Activated CD4-positive, alpha-beta memory T cell treated with anti-CD3 and anti-CD28 coated beads, Interleukin-2, amount 10 ng/mL, durations not matched to agents 7 days and 5 days (primary cell): ENCODE measurements at regions not wholly inside any gene's neighbourhood (a gene's known extent, or its start where the extent isn't known, plus 50 kb on each side); places are given as distances from the start of the nearest gene placed in this dataset.
"Not testable (repeated sequence)": the region's sequence is repeated elsewhere in the genome, so short reads cannot be mapped to it uniquely, and the experiment has no call there.

ENCODE experiments used
- CTCF ChIA-PET: fragments of 350-600 bp; sonication (Branson Sonifier 250); formaldehyde crosslinking; loops from one replicate; lab custom pipeline; 2021; ENCODE audit warnings: antibody characterized with exemption, inconsistent platforms; lab: Charles Lee
- POLR2A ChIA-PET: fragments of 350-600 bp; sonication (Branson Sonifier 250); formaldehyde crosslinking; loops from one replicate; lab custom pipeline; 2021; ENCODE audit warnings: antibody characterized with exemption; lab: Charles Lee
- DNase-seq: peaks from one replicate; pipeline ENCODE4 v3.0.0-alpha.2; 2020
- H3K27ac Mint-ChIP-seq: one replicate; pipeline ENCODE4 v1.8.0; 2021; ENCODE audit warnings: mild to moderate bottlenecking, mixed read lengths
- H3K27me3 Mint-ChIP-seq: one replicate; pipeline ENCODE4 v1.8.0; 2021; ENCODE audit warnings: mixed read lengths
- H3K36me3 Mint-ChIP-seq: one replicate; pipeline ENCODE4 v1.8.0; 2021; ENCODE audit warnings: low read depth, mixed read lengths
- H3K4me1 Mint-ChIP-seq: one replicate; pipeline ENCODE4 v1.8.0; 2021; ENCODE audit warnings: mixed read lengths
- H3K4me3 Mint-ChIP-seq: one replicate; pipeline ENCODE4 v1.8.0; 2021; ENCODE audit warnings: mild to moderate bottlenecking, mixed read lengths
- H3K9me3 Mint-ChIP-seq: one replicate; pipeline ENCODE4 v1.8.0; 2021; ENCODE audit warnings: mixed read lengths

- Mint-ChIP-seq H3K4me1 (no peaks in the 10 kb centered on the region), H3K4me3 (no peak overlapping the region), H3K9me3 (no peaks in the 10 kb centered on the region), H3K27ac (no peak overlapping the region), H3K36me3 (no peaks in the 10 kb centered on the region), H3K27me3 (peaks cover 13% of the 10 kb centered on the region)
- no peak for DNase-seq
- ChIA-PET POLR2A (no interaction called here), CTCF (no interaction called here)
Measured at GRCh38 chr6:841569-841968, 148.6 kb upstream of the EXOC2 start.

- no peak for DNase-seq
- no peaks in the 10 kb centered on the region for H3K36me3 Mint-ChIP-seq
- no peak overlapping the region for H3K27ac Mint-ChIP-seq
- H3K9me3 Mint-ChIP-seq = peaks cover 4% of the 10 kb centered on the region
- ChIA-PET POLR2A (no interaction called here), CTCF (no interaction called here)
- H3K4me1 Mint-ChIP-seq = no peaks in the 10 kb centered on the region
- peaks cover 15% of the 10 kb centered on the region for H3K27me3 Mint-ChIP-seq
- no peak overlapping the region for H3K4me3 Mint-ChIP-seq
Measured at GRCh38 chr6:839201-839600, 146.3 kb upstream of the EXOC2 start.

GRCh38 chr6:837380-837779 is 144.4 kb upstream of the EXOC2 start:
- CTCF ChIA-PET = no interaction called here
- POLR2A ChIA-PET = no interaction called here
- Mint-ChIP-seq H3K36me3 (no peaks in the 10 kb centered on the region), H3K4me1 (no peaks in the 10 kb centered on the region), H3K9me3 (peaks cover 9% of the 10 kb centered on the region), H3K27me3 (peaks cover 15% of the 10 kb centered on the region), H3K27ac (no peak overlapping the region), H3K4me3 (no peak overlapping the region)
- DNase-seq = no peak

GRCh38 chr6:836276-836853 is 143.4 kb upstream of the EXOC2 start:
- CTCF ChIA-PET = no interaction called here
- Mint-ChIP-seq H3K9me3 (peaks cover 9% of the 10 kb centered on the region), H3K36me3 (no peaks in the 10 kb centered on the region), H3K4me1 (no peaks in the 10 kb centered on the region), H3K27me3 (peaks cover 15% of the 10 kb centered on the region), H3K27ac (no peak overlapping the region), H3K4me3 (no peak overlapping the region)
- POLR2A ChIA-PET = no interaction called here
- no peak for DNase-seq

- POLR2A ChIA-PET = interaction anchor here (0.6 kb wide), 1 partner anchor 1301 kb away, joined by 3 read pairs; no protein-coding TSS in a partner anchor
- DNase-seq = no peak
- Mint-ChIP-seq H3K36me3 (no peaks in the 10 kb centered on the region), H3K27ac (no peak overlapping the region), H3K4me1 (no peaks in the 10 kb centered on the region), H3K27me3 (peaks cover 15% of the 10 kb centered on the region), H3K9me3 (peaks cover 9% of the 10 kb centered on the region), H3K4me3 (no peak overlapping the region)
- CTCF ChIA-PET = no interaction called here
Measured at GRCh38 chr6:835476-836160, 142.7 kb upstream of the EXOC2 start.

GRCh38 chr6:834866-835265 is 141.9 kb upstream of the EXOC2 start:
- POLR2A ChIA-PET = interaction anchor here (0.6 kb wide), 1 partner anchor 1302 kb away, joined by 3 read pairs; no protein-coding TSS in a partner anchor
- Mint-ChIP-seq H3K27me3 (peaks cover 18% of the 10 kb centered on the region), H3K27ac (no peak overlapping the region), H3K9me3 (peaks cover 9% of the 10 kb centered on the region), H3K36me3 (no peaks in the 10 kb centered on the region), H3K4me3 (no peak overlapping the region), H3K4me1 (no peaks in the 10 kb centered on the region)
- CTCF ChIA-PET = no interaction called here
- DNase-seq = no peak

- H3K27me3 Mint-ChIP-seq = peaks cover 23% of the 10 kb centered on the region
- no peak overlapping the region for H3K27ac Mint-ChIP-seq
- H3K9me3 Mint-ChIP-seq = peaks cover 9% of the 10 kb centered on the region
- no peaks in the 10 kb centered on the region for H3K36me3 Mint-ChIP-seq
- ChIA-PET POLR2A (no interaction called here), CTCF (no interaction called here)
- H3K4me1 Mint-ChIP-seq = no peaks in the 10 kb centered on the region
- H3K4me3 Mint-ChIP-seq = no peak overlapping the region
- DNase-seq = no peak
Measured at GRCh38 chr6:834190-834589, 141.3 kb upstream of the EXOC2 start.

- H3K4me1 Mint-ChIP-seq, H3K9me3 Mint-ChIP-seq, DNase-seq, H3K27ac Mint-ChIP-seq, CTCF ChIA-PET, H3K36me3 Mint-ChIP-seq, POLR2A ChIA-PET, H3K4me3 Mint-ChIP-seq: not testable (repeated sequence)
- peaks cover 25% of the 10 kb centered on the region for H3K27me3 Mint-ChIP-seq
Measured at GRCh38 chr6:832804-833203, 139.9 kb upstream of the EXOC2 start.

- Mint-ChIP-seq H3K27me3 (peaks cover 24% of the 10 kb centered on the region), H3K4me1 (no peaks in the 10 kb centered on the region), H3K4me3 (no peak overlapping the region), H3K27ac (no peak overlapping the region), H3K9me3 (peaks cover 7% of the 10 kb centered on the region), H3K36me3 (no peaks in the 10 kb centered on the region)
- POLR2A ChIA-PET = no interaction called here
- DNase-seq = no peak
- CTCF ChIA-PET = no interaction called here
Measured at GRCh38 chr6:830667-831327, 137.9 kb upstream of the EXOC2 start.

- no peak for DNase-seq
- H3K27me3 Mint-ChIP-seq = peaks cover 31% of the 10 kb centered on the region
- H3K4me3 Mint-ChIP-seq = no peak overlapping the region
- no peak overlapping the region for H3K27ac Mint-ChIP-seq
- no peaks in the 10 kb centered on the region for H3K36me3 Mint-ChIP-seq
- H3K9me3 Mint-ChIP-seq = peaks cover 7% of the 10 kb centered on the region
- ChIA-PET POLR2A (no interaction called here), CTCF (no interaction called here)
- no peaks in the 10 kb centered on the region for H3K4me1 Mint-ChIP-seq
Measured at GRCh38 chr6:829656-830055, 136.7 kb upstream of the EXOC2 start.

GRCh38 chr6:827431-827830 is 134.5 kb upstream of the EXOC2 start:
- ChIA-PET POLR2A (no interaction called here), CTCF (interaction anchor here (0.9 kb wide), 1 partner anchor 10 kb away, joined by 3 read pairs; no protein-coding TSS in a partner anchor)
- H3K27me3 Mint-ChIP-seq = peaks cover 34% of the 10 kb centered on the region
- H3K36me3 Mint-ChIP-seq = no peaks in the 10 kb centered on the region
- no peak for DNase-seq
- H3K27ac Mint-ChIP-seq = no peak overlapping the region
- H3K9me3 Mint-ChIP-seq = no peaks in the 10 kb centered on the region
- no peak overlapping the region for H3K4me3 Mint-ChIP-seq
- no peaks in the 10 kb centered on the region for H3K4me1 Mint-ChIP-seq

- H3K36me3 Mint-ChIP-seq = no peaks in the 10 kb centered on the region
- no peak overlapping the region for H3K4me3 Mint-ChIP-seq
- no peak for DNase-seq
- ChIA-PET CTCF (no interaction called here), POLR2A (no interaction called here)
- no peaks in the 10 kb centered on the region for H3K9me3 Mint-ChIP-seq
- peaks cover 7% of the 10 kb centered on the region for H3K4me1 Mint-ChIP-seq
- no peak overlapping the region for H3K27ac Mint-ChIP-seq
- H3K27me3 Mint-ChIP-seq = peaks cover 33% of the 10 kb centered on the region
Measured at GRCh38 chr6:819122-819521, 126.2 kb upstream of the EXOC2 start.

GRCh38 chr6:818196-818595 is 125.3 kb upstream of the EXOC2 start:
- Mint-ChIP-seq H3K36me3 (no peaks in the 10 kb centered on the region), H3K4me1 (peaks cover 7% of the 10 kb centered on the region), H3K4me3 (no peak overlapping the region), H3K27me3 (peaks cover 35% of the 10 kb centered on the region), H3K27ac (no peak overlapping the region), H3K9me3 (no peaks in the 10 kb centered on the region)
- ChIA-PET CTCF (interaction anchor here (1.1 kb wide), 1 partner anchor 9 kb away, joined by 3 read pairs; no protein-coding TSS in a partner anchor), POLR2A (no interaction called here)
- DNase-seq = no peak
